ENCODE measurements at regions not wholly inside any gene's neighbourhood (a gene's known extent, or its start where the extent isn't known, plus 50 kb on each side); places are given as distances from the start of the nearest gene placed in this dataset.

DNA sequence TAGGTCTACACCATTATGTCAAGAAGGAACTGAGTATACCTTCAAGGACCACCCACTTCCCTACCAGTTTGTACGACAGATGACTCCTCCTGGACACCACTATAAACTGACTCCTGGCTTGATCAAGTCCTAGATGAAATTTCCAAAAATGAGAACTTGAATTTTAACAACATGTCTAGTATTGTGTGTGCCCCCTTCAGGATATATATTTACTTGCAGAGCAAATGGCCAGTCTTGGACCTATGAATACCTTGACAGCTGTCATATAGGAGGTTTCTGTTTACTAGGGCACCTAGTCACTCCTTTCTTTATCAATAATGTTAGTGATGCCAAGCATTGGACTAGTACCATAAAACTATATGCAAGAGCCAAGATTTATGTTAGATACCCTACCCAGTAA lies 94.1 kb upstream of the TMEM26 start:
- DNase-seq = no peak

DNA sequence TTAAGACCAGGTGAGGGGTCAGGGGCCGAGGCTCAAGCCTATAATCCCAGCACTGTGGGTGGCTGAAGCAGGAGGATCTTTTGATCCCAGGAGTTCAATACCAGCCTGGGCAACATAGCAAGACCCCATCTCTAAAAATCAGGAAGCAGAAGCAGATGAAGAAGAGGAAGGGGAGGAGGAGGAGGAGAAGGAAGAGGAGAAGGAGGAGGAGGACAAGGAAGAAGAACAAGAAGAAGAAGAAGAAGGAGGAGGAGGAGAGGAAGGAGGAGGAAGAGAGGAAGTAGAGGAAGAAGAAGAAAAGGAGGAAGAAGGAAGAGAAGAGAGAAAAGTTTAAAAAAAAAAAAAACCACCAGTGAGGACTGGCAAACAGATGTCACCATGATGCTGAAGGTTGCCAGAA lies 92.0 kb upstream of the TMEM26 start:
- no peak for DNase-seq

DNA sequence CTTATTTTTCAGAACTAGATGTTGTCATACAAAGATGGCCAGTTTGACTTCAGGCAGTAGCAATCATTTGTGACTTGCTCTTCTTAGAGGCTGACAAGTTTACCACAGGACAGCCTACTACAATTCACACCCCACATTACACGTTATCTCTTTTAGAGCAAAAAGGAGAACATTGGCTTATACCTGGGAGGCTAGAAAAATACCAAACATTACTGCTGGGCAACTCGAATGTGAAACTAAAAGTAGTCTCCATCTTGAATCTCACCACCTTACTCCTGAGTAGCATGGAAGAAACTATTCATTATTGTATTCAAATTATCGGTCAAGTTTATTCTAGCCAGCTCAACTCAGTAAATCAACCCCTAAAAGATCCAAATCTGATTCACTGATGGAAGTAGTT lies 90.7 kb upstream of the TMEM26 start:
- DNase-seq = no peak

GRCh38 chr10:61542596-61542995 lies 89.4 kb upstream of the TMEM26 start:
- DNase-seq = no peak

- no peak for DNase-seq
These were observed 88.8 kb upstream of the TMEM26 start for GRCh38 chr10:61541960-61542359.

DNA sequence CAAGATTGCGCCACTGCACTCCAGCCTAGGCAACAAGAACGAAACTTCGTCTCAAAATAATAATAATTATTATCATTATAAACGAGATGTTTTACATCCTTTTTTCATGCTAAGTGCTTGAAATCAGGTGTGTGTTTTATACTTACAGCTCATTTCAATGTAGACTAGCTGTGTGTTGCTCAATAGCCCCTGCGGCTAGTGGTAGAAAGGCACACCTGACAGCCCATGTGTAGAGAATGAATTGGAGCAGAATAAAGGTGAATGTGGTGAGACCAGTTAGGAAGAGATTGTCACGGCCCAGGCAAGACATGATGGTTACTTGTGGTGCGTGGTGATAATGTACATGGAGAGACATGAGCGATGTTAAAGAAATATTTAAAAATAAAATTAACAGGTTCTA lies 86.7 kb upstream of the TMEM26 start:
- DNase-seq = no peak

GRCh38 chr10:61529208-61529607 lies 76.0 kb upstream of the TMEM26 start:
- peak; percentile 10 for DNase-seq

DNA sequence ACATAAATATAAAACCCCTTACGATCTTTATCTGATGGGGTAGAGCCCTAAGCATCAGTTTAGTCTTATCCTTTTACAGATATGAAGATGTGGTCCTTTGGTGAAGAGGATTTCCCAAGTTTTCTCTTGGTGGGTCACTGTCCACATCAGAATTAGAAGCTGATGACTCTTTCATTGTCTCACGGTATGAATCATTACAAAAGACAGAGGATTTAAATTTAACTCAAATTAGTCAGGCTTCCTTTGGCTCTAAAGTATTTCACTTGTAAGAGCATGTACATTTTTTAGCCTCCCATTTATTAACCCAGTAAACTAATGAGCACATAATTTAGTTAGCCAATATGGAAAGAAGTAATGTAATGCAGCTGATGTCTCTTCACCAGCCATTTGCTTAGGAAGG lies 49.9 kb upstream of the TMEM26 start:
- DNase-seq = no peak
